Mesothelial cell of epicardium (in vitro differentiated cells): ENCODE measurements at regions not wholly inside any gene's neighbourhood (a gene's known extent, or its start where the extent isn't known, plus 50 kb on each side); places are given as distances from the start of the nearest gene placed in this dataset.

ENCODE experiments used
- DNase-seq, 2 experiments: peaks; one replicate each; pipeline ENCODE4 v3.0.0; 2021; ENCODE audit warnings: low spot score in 2 of 2; ENCODE audit not compliant: unreplicated experiment in 2 of 2
- H3K27ac Mint-ChIP-seq: 2 replicates; pipeline ENCODE4 v1.8.0; 2021; ENCODE audit warnings: mixed read lengths
- H3K27me3 Mint-ChIP-seq: 2 replicates; pipeline ENCODE4 v1.8.0; 2021; ENCODE audit warnings: low read depth, mixed read lengths
- H3K36me3 Mint-ChIP-seq: 2 replicates; pipeline ENCODE4 v1.8.0; 2021; ENCODE audit warnings: mixed read lengths
- H3K4me1 Mint-ChIP-seq: 2 replicates; pipeline ENCODE4 v1.8.0; 2021; ENCODE audit warnings: mixed read lengths
- H3K4me3 Mint-ChIP-seq: 2 replicates; pipeline ENCODE4 v1.8.0; 2021; ENCODE audit warnings: mild to moderate bottlenecking, moderate library complexity, mixed read lengths
- H3K9me3 Mint-ChIP-seq: 2 replicates; pipeline ENCODE4 v1.8.0; 2021; ENCODE audit warnings: mixed read lengths
- TF ChIP-seq, protein P1 (sequence below): fragments of 200-600 bp; sonication (generic); IDR thresholded peaks from one replicate; pipeline ENCODE4 v1.5.0; 2021; ENCODE audit warnings: antibody characterized with exemption; ENCODE audit not compliant: unreplicated experiment

DNA sequence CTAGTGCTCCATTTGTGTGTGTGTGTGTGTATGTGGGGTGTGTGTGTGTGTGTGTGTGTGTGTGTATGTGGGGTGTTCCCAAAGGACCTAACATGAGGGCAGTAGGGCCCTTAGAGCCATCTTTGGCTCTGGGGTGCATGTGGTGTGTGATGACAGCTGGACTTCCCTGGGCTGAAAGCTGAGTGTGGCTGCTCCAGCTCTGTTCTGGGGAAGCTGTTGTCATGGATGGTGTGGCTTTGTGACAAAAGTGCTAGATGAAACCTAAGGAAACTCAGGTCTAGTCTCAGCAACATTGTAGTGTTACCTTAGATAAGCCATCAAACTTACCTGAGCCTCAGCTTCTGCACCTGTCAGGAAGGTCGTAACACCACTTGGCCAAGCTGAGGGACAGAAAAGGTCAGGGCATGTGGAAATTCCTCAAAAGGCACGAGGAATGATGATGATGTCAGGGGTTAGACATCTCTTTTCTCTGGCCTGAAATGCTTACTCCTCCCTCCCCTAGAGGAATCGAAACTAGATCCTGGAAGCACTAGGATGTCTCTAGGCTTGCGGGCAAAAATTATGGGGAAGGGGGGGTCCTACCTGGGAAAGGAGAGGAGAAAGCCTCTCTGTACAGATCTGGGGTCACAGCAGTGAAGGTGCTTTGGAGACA lies 115.4 kb downstream of the RPS24 start:
- H3K9me3 Mint-ChIP-seq = peaks cover 9% of the 10 kb centered on the region
- H3K27me3 Mint-ChIP-seq = no peaks in the 10 kb centered on the region
- TF ChIP-seq, protein P1, sequence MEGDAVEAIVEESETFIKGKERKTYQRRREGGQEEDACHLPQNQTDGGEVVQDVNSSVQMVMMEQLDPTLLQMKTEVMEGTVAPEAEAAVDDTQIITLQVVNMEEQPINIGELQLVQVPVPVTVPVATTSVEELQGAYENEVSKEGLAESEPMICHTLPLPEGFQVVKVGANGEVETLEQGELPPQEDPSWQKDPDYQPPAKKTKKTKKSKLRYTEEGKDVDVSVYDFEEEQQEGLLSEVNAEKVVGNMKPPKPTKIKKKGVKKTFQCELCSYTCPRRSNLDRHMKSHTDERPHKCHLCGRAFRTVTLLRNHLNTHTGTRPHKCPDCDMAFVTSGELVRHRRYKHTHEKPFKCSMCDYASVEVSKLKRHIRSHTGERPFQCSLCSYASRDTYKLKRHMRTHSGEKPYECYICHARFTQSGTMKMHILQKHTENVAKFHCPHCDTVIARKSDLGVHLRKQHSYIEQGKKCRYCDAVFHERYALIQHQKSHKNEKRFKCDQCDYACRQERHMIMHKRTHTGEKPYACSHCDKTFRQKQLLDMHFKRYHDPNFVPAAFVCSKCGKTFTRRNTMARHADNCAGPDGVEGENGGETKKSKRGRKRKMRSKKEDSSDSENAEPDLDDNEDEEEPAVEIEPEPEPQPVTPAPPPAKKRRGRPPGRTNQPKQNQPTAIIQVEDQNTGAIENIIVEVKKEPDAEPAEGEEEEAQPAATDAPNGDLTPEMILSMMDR = no peak
- peak overlapping the region; percentile 81 for H3K27ac Mint-ChIP-seq
- H3K4me1 Mint-ChIP-seq = peaks cover 21% of the 10 kb centered on the region
- no peaks in the 10 kb centered on the region for H3K36me3 Mint-ChIP-seq
- no peak overlapping the region for H3K4me3 Mint-ChIP-seq
- no peak for DNase-seq

GRCh38 chr10:78150756-78151155 lies 117.1 kb downstream of the RPS24 start:
- H3K36me3 Mint-ChIP-seq = no peaks in the 10 kb centered on the region
- H3K4me3 Mint-ChIP-seq = no peak overlapping the region
- peaks cover 21% of the 10 kb centered on the region for H3K4me1 Mint-ChIP-seq
- no peaks in the 10 kb centered on the region for H3K27me3 Mint-ChIP-seq
- TF ChIP-seq, protein P1 = no peak
- DNase-seq = no peak
- H3K27ac Mint-ChIP-seq = no peak overlapping the region
- peaks cover 2% of the 10 kb centered on the region for H3K9me3 Mint-ChIP-seq

DNA sequence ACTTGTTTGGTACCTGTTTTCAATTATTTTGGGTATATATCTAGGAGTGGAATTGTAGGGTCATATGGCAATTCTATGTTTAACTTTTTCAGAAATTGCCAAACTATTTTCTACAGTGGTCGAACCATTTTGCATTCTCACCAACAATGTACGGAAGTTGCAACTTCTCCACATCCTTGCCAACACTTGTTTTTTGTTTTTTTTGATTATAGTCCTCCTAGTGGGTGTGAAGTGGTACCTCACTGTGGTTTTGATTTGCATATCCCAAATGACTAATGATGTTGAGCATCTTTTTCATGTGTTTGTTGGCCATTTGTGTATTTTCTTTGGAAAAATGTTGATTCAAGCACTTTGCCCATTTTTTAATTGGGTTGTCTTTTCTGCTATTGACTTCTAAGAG lies 122.1 kb downstream of the RPS24 start:
- H3K4me1 Mint-ChIP-seq = no peaks in the 10 kb centered on the region
- H3K4me3 Mint-ChIP-seq = no peak overlapping the region
- TF ChIP-seq, protein P1 = peak; percentile 25
- H3K27ac Mint-ChIP-seq = no peak overlapping the region
- no peak for DNase-seq
- no peaks in the 10 kb centered on the region for H3K36me3 Mint-ChIP-seq
- no peaks in the 10 kb centered on the region for H3K9me3 Mint-ChIP-seq
- H3K27me3 Mint-ChIP-seq = peaks cover 1% of the 10 kb centered on the region

DNA sequence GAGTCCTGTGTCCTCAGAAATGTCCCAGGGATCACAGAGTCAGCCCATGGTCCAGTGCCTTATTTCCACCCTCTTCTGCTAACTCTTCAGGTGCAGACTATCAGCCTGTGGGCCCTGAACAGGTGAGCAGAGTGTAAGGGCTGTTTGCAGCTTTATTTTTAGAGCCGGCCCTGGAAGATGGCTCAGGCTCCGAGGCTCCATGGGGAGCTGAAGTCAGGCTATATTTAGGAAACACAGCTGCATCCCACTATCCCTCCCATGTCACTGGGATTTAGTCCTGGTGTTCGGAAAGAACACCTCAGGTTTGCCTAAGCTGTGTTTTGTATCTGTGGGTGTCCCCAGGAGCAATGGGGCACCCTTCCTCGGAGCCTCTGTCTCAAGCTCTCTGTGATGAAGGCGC lies 126.9 kb downstream of the RPS24 start:
- Mint-ChIP-seq H3K9me3 (peaks cover 10% of the 10 kb centered on the region), H3K4me1 (no peaks in the 10 kb centered on the region), H3K4me3 (no peak overlapping the region), H3K27me3 (peaks cover 1% of the 10 kb centered on the region), H3K27ac (no peak overlapping the region), H3K36me3 (no peaks in the 10 kb centered on the region)
- DNase-seq = no peak
- TF ChIP-seq, protein P1 = no peak

DNA sequence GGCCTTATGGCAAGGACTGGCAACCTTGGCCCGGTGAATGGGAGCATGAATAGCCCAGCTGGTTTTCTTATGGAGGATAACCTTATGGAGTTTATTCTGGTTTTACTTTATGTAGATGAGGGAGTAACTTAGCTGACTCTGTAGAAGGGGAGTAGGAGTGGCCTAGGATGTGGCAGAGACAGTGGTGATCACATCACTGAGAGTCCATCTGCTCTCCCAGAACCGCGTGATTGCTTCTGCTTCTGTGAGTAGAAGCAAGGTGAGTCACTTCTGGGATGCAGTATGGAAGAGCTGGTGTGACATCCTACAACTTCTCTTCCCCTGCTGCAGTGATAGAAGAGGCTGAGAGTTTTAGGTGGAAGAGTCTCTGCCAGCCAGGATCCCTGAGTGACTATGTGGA lies 129.2 kb downstream of the RPS24 start:
- Mint-ChIP-seq H3K27ac (no peak overlapping the region), H3K9me3 (peaks cover 10% of the 10 kb centered on the region), H3K27me3 (no peaks in the 10 kb centered on the region), H3K36me3 (no peaks in the 10 kb centered on the region), H3K4me1 (no peaks in the 10 kb centered on the region), H3K4me3 (no peak overlapping the region)
- TF ChIP-seq, protein P1 = no peak
- DNase-seq = no peak

DNA sequence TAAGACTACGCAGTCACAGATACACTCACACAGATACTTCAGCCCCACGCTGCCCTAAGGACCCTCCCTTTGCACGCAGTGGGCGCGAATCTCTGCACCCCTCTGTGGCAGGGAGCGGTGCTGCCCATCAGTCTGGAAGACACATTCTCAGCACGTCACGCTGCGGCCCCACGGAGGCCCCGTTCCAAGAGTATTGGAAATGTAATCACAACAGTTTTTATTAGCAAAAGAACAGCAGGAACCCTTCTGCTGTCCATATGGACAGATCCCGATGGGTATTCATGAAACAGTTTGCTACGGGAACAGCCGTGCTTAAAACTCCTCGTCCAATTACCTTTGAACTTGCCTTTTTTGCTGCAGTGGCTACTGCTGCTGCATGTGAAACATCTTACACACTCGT lies 131.0 kb downstream of the RPS24 start:
- Mint-ChIP-seq H3K4me1 (peaks cover 8% of the 10 kb centered on the region), H3K36me3 (no peaks in the 10 kb centered on the region), H3K4me3 (no peak overlapping the region), H3K27me3 (no peaks in the 10 kb centered on the region), H3K9me3 (peaks cover 10% of the 10 kb centered on the region), H3K27ac (no peak overlapping the region)
- DNase-seq = no peak
- TF ChIP-seq, protein P1 = no peak
